CD4-positive, alpha-beta T cell (primary cell): ENCODE measurements at regions not wholly inside any gene's neighbourhood (a gene's known extent, or its start where the extent isn't known, plus 50 kb on each side); places are given as distances from the start of the nearest gene placed in this dataset.

Experiments used
- ATAC-seq: fragments of 200-7000 bp; cut with Tn5 transposase; one replicate; pipeline ENCODE4 v1.10.0; 2022; ENCODE audit warnings: mild to moderate bottlenecking; ENCODE audit not compliant: poor library complexity
- CTCF ChIA-PET: fragments of 350-600 bp; sonication (Branson Sonifier 250); formaldehyde crosslinking; loops from one replicate; lab custom pipeline; 2021; ENCODE audit warnings: antibody characterized with exemption, inconsistent platforms; lab: Charles Lee
- POLR2A ChIA-PET: fragments of 350-600 bp; sonication (Branson Sonifier 250); formaldehyde crosslinking; loops from one replicate; lab custom pipeline; 2021; ENCODE audit warnings: antibody characterized with exemption, inconsistent platforms; lab: Charles Lee
- DNase-seq, 14 experiments: peaks; one replicate each; pipeline ENCODE4 v3.0.0-alpha.2; 2013 to 2020; ENCODE audit warnings: mixed read lengths in 2 of 14
- H3K27ac ChIP-seq, 2 donors: one replicate each; pipeline versions ENCODE4 v1.5.1 to v1.7.0; 2013; ENCODE audit warnings: low read length in 2 of 2, low read depth in 1 of 2, mild to moderate bottlenecking in 1 of 2
- H3K27me3 ChIP-seq, 2 experiments: 1 replicate in 1 of 2; 2 replicates in 1 of 2; pipeline versions ENCODE4 v1.6.1 to v1.7.0; 2013; ENCODE audit warnings: low read length in 2 of 2, control low read depth in 1 of 2, mild to moderate bottlenecking in 1 of 2, moderate library complexity in 1 of 2; ENCODE audit not compliant: insufficient read depth in 2 of 2, control insufficient read depth in 1 of 2
- H3K36me3 ChIP-seq: one replicate; pipeline ENCODE4 v1.6.1; 2013; ENCODE audit warnings: low read length, control low read depth; ENCODE audit not compliant: insufficient read depth
- H3K4me1 ChIP-seq: one replicate; pipeline ENCODE4 v1.6.1; 2013; ENCODE audit warnings: low read length, control low read depth; ENCODE audit not compliant: insufficient read depth
- H3K4me3 ChIP-seq: one replicate; pipeline ENCODE4 v1.5.1; 2013; ENCODE audit warnings: mild to moderate bottlenecking, low read length, moderate library complexity
- H3K9me3 ChIP-seq, 2 experiments: 1 replicate in 1 of 2; 2 replicates in 1 of 2; pipeline versions ENCODE4 v1.6.1 to v1.7.0; 2013; ENCODE audit warnings: low read length in 2 of 2, mild to moderate bottlenecking in 2 of 2, control low read depth in 1 of 2, moderate library complexity in 1 of 2; ENCODE audit not compliant: control insufficient read depth in 1 of 2, insufficient read depth in 1 of 2
- H3K27ac Mint-ChIP-seq: one replicate; pipeline ENCODE4 v1.8.0; 2020; ENCODE audit warnings: mixed read lengths
- H3K27me3 Mint-ChIP-seq: one replicate; pipeline ENCODE4 v1.8.0; 2021; ENCODE audit warnings: mixed read lengths
- H3K36me3 Mint-ChIP-seq: one replicate; pipeline ENCODE4 v1.8.0; 2021; ENCODE audit warnings: low read depth, mixed read lengths
- H3K4me1 Mint-ChIP-seq: one replicate; pipeline ENCODE4 v1.8.0; 2021; ENCODE audit warnings: low read depth, mixed read lengths
- H3K4me3 Mint-ChIP-seq: one replicate; pipeline ENCODE4 v1.8.0; 2020; ENCODE audit warnings: mild to moderate bottlenecking, mixed read lengths
- H3K9me3 Mint-ChIP-seq: one replicate; pipeline ENCODE4 v1.8.0; 2020; ENCODE audit warnings: mixed read lengths
- intact Hi-C, 2 experiments: fragments of 100-400 bp; cut with DNase I in 1 of 2; cut with micrococcal nuclease in 1 of 2; formaldehyde crosslinking; loops; one replicate each; pipeline versions ENCODE4 v1.15.1 to v1.9.0; 2023 to 2025; cut with DNase I, micrococcal nuclease
- TF ChIP-seq, protein P1 (sequence below): fragments of 200-600 bp; IDR thresholded peaks from one replicate; pipeline ENCODE4 v1.8.0; 2022; ENCODE audit warnings: antibody characterized with exemption, mild to moderate bottlenecking

- Histone ChIP-seq H3K27me3 (no peaks in the 10 kb centered on the region), H3K4me1 (no peaks in the 10 kb centered on the region), H3K4me3 (no peak overlapping the region), H3K27ac (no peak overlapping the region), H3K9me3 (peaks cover 3 to 10% of the 10 kb centered on the region in 2 experiments), H3K36me3 (no peaks in the 10 kb centered on the region)
- H3K27ac Mint-ChIP-seq: no peak overlapping the region
- DNase-seq (no peak), ATAC-seq (no peak)
- CTCF ChIA-PET: interaction anchor here (1.1 kb wide), 1 partner anchor 9 kb away, joined by 3 read pairs; no protein-coding TSS in a partner anchor
- TF ChIP-seq, protein P1, sequence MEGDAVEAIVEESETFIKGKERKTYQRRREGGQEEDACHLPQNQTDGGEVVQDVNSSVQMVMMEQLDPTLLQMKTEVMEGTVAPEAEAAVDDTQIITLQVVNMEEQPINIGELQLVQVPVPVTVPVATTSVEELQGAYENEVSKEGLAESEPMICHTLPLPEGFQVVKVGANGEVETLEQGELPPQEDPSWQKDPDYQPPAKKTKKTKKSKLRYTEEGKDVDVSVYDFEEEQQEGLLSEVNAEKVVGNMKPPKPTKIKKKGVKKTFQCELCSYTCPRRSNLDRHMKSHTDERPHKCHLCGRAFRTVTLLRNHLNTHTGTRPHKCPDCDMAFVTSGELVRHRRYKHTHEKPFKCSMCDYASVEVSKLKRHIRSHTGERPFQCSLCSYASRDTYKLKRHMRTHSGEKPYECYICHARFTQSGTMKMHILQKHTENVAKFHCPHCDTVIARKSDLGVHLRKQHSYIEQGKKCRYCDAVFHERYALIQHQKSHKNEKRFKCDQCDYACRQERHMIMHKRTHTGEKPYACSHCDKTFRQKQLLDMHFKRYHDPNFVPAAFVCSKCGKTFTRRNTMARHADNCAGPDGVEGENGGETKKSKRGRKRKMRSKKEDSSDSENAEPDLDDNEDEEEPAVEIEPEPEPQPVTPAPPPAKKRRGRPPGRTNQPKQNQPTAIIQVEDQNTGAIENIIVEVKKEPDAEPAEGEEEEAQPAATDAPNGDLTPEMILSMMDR: no peak
- intact Hi-C loops: no loop called here
- peaks cover 8% of the 10 kb centered on the region for H3K9me3 Mint-ChIP-seq
- no peaks in the 10 kb centered on the region for H3K36me3 Mint-ChIP-seq
- no peak overlapping the region for H3K4me3 Mint-ChIP-seq
- no peaks in the 10 kb centered on the region for H3K27me3 Mint-ChIP-seq
- POLR2A ChIA-PET: no interaction called here
- no peaks in the 10 kb centered on the region for H3K4me1 Mint-ChIP-seq
These were observed 283.0 kb downstream of the MEIS1 start for GRCh38 chr2:66717973-66718372.

DNA sequence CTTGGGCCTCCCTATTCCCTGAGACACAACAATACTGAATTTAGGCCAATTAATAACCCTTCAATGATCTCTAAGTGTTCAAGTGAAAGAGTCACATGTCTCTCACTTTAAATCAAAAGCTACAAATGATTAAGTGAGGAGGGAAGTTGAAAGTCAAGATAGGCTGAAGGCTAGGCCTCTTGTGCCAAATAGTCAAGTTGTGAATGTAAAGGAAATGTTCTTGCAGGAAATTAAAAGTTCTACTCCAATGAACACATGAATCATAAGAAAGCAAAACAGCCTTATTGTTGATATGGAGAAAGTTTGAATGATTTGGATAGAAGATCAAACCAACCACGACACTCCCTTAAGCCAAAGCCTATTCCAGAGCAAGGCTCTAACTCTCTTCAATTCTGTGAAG, 286.9 kb downstream of the MEIS1 start:
- H3K27me3 Mint-ChIP-seq: no peaks in the 10 kb centered on the region
- TF ChIP-seq, protein P1: no peak
- no peak overlapping the region for H3K4me3 ChIP-seq
- H3K4me1 ChIP-seq: no peaks in the 10 kb centered on the region
- intact Hi-C loops: no loop called here
- H3K36me3 ChIP-seq: no peaks in the 10 kb centered on the region
- H3K4me3 Mint-ChIP-seq: no peak overlapping the region
- H3K36me3 Mint-ChIP-seq: no peaks in the 10 kb centered on the region
- ATAC-seq: no peak
- ChIA-PET POLR2A (no interaction called here), CTCF (interaction anchor here (1.0 kb wide), 1 partner anchor 12 kb away, joined by 3 read pairs; no protein-coding TSS in a partner anchor)
- no peak for DNase-seq
- H3K4me1 Mint-ChIP-seq: no peaks in the 10 kb centered on the region
- no peak overlapping the region for H3K27ac Mint-ChIP-seq
- no peak overlapping the region for H3K27ac ChIP-seq
- no peaks in the 10 kb centered on the region for H3K27me3 ChIP-seq
- H3K9me3 Mint-ChIP-seq: peaks cover 8% of the 10 kb centered on the region
- peaks cover 3% of the 10 kb centered on the region in 2 experiments for H3K9me3 ChIP-seq

DNA sequence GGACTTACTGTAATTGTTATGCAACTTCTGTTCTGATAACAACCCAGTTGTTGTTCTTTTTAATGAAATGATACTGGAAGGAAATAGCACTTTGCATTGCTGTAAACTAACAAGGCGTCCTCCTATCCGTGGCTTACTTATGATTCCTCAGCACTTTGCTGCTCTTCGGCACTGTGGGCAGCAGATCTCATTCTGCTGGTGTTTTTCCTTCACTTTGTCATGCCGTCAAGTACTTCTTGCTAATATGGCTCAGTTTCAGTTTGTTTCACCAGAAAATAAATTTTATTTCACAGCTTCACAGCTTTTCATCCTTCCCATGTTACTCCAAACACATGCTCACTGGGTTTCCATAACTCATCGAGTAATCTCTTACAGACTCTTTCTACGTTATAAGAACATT, 289.3 kb downstream of the MEIS1 start:
- no peaks in the 10 kb centered on the region for H3K27me3 ChIP-seq
- H3K36me3 Mint-ChIP-seq: no peaks in the 10 kb centered on the region
- H3K4me3 Mint-ChIP-seq: no peak overlapping the region
- DNase-seq (no peak), ATAC-seq (no peak)
- H3K4me3 ChIP-seq: no peak overlapping the region
- intact Hi-C loops: no loop called here
- H3K4me1 Mint-ChIP-seq: no peaks in the 10 kb centered on the region
- TF ChIP-seq, protein P1: no peak
- no peak overlapping the region for H3K27ac Mint-ChIP-seq
- no peaks in the 10 kb centered on the region for H3K27me3 Mint-ChIP-seq
- ChIA-PET POLR2A (no interaction called here), CTCF (no interaction called here)
- peaks cover 0 to 3% of the 10 kb centered on the region in 2 experiments for H3K9me3 ChIP-seq
- no peaks in the 10 kb centered on the region for H3K36me3 ChIP-seq
- no peak overlapping the region for H3K27ac ChIP-seq
- H3K4me1 ChIP-seq: no peaks in the 10 kb centered on the region
- peaks cover 8% of the 10 kb centered on the region for H3K9me3 Mint-ChIP-seq
